Right ventricle myocardium inferior (tissue), 1 donor: ENCODE measurements at regions not wholly inside any gene's neighbourhood (a gene's known extent, or its start where the extent isn't known, plus 50 kb on each side); places are given as distances from the start of the nearest gene placed in this dataset.
"Not testable (repeated sequence)": the region's sequence is repeated elsewhere in the genome, so short reads cannot be mapped to it uniquely, and the experiment has no call there.

Experiments used
- ATAC-seq: fragments of 200-7000 bp; cut with Tn5 transposase; one replicate; pipeline ENCODE4 v1.9.1; 2020; ENCODE audit warnings: mild to moderate bottlenecking, moderate library complexity
- DNase-seq: peaks from one replicate; pipeline ENCODE4 v3.0.0; 2021; ENCODE audit errors: missing footprints
- intact Hi-C: fragments of 100-400 bp; cut with DNase I; formaldehyde crosslinking; loops from one replicate; pipeline ENCODE4 v1.11.0; 2022
- donor health status: DM: no; HTN: yes; CAD: no; lungs with severe emphysema.

DNA sequence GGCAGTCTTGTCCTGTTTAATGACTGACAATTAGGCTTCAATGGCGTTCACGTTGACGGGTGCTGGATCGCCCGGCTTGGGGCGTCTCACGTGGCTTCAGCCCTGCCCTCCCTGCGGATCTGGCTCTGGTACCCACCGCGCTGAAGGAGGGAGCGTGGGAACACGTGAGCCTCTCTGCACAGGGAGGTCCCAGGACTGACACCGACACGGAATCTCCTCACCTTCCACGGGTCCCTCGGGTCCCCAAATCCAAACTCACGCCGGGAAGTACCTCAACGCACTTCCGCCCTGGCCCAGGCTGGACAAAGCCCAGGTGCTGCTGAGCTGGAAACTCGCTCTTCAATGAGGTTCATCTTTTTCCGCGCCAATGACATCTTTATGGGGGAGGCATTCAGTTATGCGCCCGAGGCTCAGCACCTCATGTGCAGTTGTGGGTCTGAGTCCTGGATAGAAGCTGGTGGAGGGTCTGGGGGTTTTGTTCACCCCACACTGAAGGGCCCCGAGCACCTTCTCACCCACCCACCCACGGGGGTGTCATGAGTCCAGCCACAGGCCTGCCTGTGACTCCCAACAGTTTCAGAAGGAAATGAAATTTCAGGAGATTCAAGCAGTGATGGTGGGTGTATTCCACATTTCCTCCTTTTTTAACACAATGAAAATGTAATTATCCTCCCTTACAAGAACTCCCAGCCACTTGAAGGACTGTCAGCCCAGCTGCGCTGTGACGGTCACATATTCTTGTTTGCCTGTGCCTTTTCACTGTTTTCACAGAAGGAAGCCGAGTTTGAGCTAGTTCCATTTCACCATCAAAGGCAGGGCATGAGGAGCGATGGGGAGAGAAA lies 251.7 kb upstream of the SFSWAP start:
- intact Hi-C loops = loop anchor here (10.0 kb wide), 2 partner anchors 354 to 544 kb away; no protein-coding TSS in a partner anchor
- ATAC-seq (no peak), DNase-seq (no peak)

DNA sequence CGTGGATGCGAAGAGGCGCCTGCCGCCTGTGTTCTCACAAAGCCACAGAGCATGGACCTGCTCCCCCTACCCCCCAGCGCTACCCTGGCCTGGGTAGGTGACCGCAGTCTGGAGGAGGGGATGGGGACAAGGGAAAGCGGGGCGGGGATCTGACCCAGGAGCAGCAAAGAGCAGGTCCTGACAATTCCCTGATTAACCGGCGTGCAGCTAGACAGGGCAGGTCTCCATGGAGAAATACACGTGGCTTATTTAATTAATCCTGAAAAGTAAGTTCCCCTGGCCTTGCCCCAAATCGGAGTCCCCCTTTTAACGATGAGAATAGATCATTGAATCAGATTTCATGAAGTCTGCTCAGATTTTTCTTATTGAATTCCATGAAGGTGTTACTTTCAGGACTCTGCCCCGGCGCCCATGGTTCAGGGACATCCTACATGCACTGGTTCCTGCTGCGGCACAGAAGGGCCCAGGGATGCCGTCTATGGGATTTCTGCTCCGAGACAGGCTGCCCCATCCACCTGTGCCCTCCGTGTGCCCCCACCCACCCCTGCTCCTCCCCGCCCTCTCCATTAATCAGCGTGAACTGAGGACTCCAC lies 251.0 kb upstream of the SFSWAP start:
- intact Hi-C loops = loop anchor here (10.0 kb wide), 2 partner anchors 355 to 545 kb away; no protein-coding TSS in a partner anchor
- DNase-seq (no peak), ATAC-seq (no peak)

GRCh38 chr12:131460520-131460919 lies 250.4 kb upstream of the SFSWAP start:
- DNase-seq (no peak), ATAC-seq (no peak)
- intact Hi-C loops = no loop called here

DNA sequence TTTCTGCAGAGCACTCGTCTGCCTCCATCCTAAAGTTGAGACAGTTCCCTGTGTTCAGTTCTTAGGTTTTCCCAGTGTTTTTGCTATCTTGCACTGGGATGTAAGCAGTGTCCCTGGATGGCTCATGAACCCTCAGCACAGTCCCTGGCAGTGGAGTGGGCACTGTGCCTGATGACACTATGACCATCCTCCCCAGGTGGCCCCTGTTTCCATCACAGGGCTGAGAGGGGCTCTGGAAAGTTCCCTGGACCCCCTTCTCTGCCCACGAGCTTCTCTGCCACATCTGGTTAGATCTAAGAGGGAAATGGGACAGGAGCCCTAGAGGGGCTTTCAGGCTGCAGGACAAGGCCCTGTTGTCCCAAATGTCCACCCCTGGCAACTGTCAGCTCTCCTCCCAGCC lies 249.8 kb upstream of the SFSWAP start:
- ATAC-seq (no peak), DNase-seq (no peak)
- intact Hi-C loops = no loop called here

DNA sequence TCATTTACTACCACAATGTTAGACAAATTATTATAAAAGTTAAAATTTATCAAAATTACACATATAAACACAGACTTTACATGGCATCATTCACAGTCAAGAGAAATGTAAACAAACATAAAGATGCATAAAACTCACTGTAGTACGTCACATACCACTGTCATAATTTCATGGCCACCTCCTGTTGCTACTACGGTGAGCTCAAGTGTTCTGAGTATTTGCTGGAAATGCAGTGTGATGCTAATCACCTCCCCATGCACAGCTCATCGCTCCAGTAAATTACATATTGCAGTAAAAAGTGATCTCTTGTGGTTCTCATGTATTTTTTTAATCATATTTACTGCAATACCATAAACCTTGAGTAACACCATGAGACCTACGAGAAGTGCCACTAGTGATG lies 247.7 kb upstream of the SFSWAP start:
- DNase-seq (no peak), ATAC-seq (no peak)
- intact Hi-C loops = no loop called here

DNA sequence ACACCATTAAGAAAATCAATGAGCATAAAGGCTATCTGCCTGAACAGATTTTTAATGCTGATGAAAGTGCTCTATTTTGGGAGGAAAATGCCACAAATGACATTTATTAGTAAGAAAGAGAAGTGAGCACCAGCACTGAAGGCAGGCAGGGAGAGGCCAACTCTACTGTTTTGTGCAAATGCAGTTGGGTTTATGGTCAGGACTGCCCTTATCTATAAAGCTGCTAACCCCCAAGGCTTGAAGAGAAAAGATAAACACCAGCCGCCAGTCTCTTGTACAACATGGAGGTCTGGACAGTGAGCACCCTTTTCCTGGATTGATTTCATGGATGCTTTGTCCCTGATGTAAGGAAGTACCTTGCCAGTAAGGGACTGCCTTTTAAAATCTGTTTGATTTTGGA lies 246.8 kb upstream of the SFSWAP start:
- ATAC-seq = no peak
- intact Hi-C loops = no loop called here

GRCh38 chr12:131466306-131466705 lies 244.6 kb upstream of the SFSWAP start:
- intact Hi-C loops = no loop called here
- ATAC-seq (no peak), DNase-seq (no peak)

More for the DNA sequence above, 246.8 kb upstream of the SFSWAP start:
- no peak for DNase-seq

GRCh38 chr12:131466932-131467331 lies 244.0 kb upstream of the SFSWAP start:
- DNase-seq (no peak), ATAC-seq (no peak)
- intact Hi-C loops = no loop called here

GRCh38 chr12:131468206-131468605 lies 242.7 kb upstream of the SFSWAP start:
- intact Hi-C loops = no loop called here
- ATAC-seq = no peak

DNA sequence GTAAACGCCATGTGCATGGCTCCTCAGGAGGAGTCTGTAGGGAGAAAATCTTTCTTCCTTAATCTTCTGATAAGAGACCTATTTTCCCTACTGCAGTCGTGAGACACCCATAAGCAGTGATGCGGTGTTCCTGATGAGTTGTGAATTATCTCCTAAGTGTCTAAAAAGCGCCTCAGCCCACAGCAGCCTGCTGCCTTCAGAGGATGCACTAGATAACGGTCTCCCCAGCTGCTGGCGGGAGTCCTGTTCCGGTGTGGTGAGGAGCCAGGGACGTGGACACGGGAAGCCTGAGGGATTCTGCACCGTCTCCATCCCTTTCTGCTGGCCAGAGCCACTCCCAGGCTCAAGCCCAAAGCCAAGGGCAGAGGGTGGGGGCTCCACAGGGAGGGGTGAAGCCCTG lies 240.9 kb upstream of the SFSWAP start:
- DNase-seq, intact Hi-C loops, ATAC-seq: not testable (repeated sequence)

More at GRCh38 chr12:131468206-131468605, 242.7 kb upstream of the SFSWAP start:
- no peak for DNase-seq

DNA sequence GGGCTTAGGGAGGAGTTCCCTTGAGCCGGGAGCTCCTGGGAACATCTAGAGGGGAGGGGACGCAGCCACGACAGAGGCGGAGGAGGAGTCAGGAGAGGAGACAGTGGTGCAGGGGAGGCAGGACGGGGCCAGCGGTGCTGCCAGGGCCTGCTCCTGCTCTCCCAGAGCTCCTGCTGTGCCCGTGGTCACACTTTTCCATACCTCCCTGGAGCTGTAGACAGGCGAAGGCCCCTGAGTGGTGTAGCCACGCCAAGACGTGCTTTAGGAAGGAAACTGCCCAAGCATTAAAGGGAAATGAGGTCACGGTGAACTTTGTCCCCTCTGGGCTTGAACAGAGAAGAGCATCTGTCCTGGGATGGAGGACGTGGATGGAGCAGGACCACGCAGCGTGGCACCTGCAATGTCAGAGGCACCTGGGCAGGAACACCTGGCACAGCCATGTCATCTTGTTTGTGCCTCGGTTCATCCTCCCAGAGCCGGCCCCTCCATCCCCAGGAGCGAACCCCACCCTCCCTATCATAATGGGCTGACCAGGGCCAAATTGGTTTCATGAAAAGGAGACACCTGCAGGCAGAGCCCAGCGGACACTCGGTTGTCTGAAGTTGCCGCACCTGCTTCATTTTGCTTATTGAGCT lies 239.5 kb upstream of the SFSWAP start:
- intact Hi-C loops = no loop called here

GRCh38 chr12:131471946-131472732 lies 238.8 kb upstream of the SFSWAP start:
- intact Hi-C loops = no loop called here
- ATAC-seq (no peak), DNase-seq (no peak)

More for the DNA sequence above, 239.5 kb upstream of the SFSWAP start:
- no peak for DNase-seq
- no peak for ATAC-seq

- DNase-seq (no peak), ATAC-seq (no peak)
- intact Hi-C loops = no loop called here
Observed at GRCh38 chr12:131473261-131473660, 237.6 kb upstream of the SFSWAP start.

GRCh38 chr12:131473741-131474709 lies 236.9 kb upstream of the SFSWAP start:
- ATAC-seq (no peak), DNase-seq (no peak)
- intact Hi-C loops = no loop called here

GRCh38 chr12:131475012-131475411 lies 235.9 kb upstream of the SFSWAP start:
- DNase-seq, intact Hi-C loops: not testable (repeated sequence)
- peak; percentile 23 for ATAC-seq

DNA sequence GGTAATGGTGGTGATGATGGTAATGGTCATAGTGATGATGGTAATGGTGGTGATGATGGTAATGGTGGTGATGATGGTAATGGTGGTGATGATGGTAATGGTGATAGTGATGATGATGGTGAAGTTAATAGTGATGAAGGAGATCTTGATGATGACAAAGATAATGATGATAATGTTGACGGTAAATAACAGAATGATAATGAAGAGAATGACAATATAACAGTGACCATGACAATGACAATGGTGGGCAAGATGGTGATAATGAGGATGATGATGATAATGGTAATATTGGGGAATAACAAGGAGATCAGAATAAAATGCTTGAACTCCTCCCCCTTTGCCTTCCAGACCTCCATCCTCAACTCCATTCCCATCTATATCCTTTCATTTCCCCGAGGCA lies 233.3 kb upstream of the SFSWAP start:
- ATAC-seq = no peak
- intact Hi-C loops = no loop called here
- DNase-seq = no peak

- intact Hi-C loops = no loop called here
- no peak for ATAC-seq
- DNase-seq = no peak
Observed at GRCh38 chr12:131478468-131478867, 232.4 kb upstream of the SFSWAP start.

DNA sequence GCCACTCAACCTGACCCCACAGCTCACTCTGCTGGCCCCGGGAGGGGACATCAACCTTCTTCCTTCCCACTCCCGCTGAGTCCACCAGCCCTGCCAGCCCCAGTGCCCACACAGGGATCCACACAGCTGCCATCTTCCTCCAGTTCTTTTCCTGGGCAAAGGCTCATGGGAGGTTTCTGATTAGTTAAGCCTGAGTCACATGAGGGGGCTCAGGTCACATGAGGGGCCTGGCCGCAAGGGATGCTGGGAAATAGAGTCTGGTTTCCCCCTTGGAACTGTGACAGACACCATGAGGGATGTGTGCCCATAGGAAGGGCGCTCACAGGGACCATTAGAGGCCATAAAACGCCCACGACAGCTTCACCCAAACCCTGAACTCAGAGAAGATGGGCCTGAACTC lies 228.7 kb upstream of the SFSWAP start:
- DNase-seq (no peak), ATAC-seq (no peak)
- intact Hi-C loops = no loop called here
